OCI-LY1 (cell line): ENCODE measurements at regions not wholly inside any gene's neighbourhood (a gene's known extent, or its start where the extent isn't known, plus 50 kb on each side); places are given as distances from the start of the nearest gene placed in this dataset.

Source experiments
- EZH2 ChIP-seq: fragments of 200-600 bp; sonication (generic), shearing (Covaris generic); IDR thresholded peaks from 2 replicates; pipeline ENCODE4 v1.8.0; 2017; ENCODE audit warnings: borderline replicate concordance, mixed run types, mild to moderate bottlenecking, antibody characterized with exemption, low read length, moderate library complexity, mixed read lengths
- TF ChIP-seq, protein P1 (sequence below): fragments of 200-600 bp; sonication (generic), shearing (Covaris generic); IDR thresholded peaks from 2 replicates; pipeline ENCODE4 v1.5.1; 2017; ENCODE audit warnings: mild to moderate bottlenecking, antibody characterized with exemption, low read length, moderate library complexity, mixed read lengths

DNA sequence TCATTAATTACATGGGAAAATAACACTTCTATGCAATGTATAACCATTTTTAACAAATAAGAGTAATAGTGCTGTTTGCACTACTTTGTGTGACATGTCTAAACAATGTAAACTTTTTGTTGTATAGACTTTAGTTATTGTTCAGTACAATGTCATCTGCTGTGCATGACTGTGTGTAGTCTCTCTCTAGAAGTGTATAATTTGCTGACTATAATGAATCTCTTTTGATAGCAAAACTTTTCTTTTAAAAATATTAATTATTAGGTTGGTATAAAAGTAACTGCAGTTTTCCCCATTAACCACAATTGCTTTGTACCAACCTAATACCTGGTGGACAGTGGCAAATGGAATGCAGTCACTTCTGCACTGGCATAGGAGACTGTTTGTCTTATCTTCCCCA is 124.2 kb upstream of the SGK1 start:
- TF ChIP-seq EZH2: no peak
- TF ChIP-seq, protein P1, sequence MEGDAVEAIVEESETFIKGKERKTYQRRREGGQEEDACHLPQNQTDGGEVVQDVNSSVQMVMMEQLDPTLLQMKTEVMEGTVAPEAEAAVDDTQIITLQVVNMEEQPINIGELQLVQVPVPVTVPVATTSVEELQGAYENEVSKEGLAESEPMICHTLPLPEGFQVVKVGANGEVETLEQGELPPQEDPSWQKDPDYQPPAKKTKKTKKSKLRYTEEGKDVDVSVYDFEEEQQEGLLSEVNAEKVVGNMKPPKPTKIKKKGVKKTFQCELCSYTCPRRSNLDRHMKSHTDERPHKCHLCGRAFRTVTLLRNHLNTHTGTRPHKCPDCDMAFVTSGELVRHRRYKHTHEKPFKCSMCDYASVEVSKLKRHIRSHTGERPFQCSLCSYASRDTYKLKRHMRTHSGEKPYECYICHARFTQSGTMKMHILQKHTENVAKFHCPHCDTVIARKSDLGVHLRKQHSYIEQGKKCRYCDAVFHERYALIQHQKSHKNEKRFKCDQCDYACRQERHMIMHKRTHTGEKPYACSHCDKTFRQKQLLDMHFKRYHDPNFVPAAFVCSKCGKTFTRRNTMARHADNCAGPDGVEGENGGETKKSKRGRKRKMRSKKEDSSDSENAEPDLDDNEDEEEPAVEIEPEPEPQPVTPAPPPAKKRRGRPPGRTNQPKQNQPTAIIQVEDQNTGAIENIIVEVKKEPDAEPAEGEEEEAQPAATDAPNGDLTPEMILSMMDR: no peak
